MM.1S (cell line): ENCODE measurements at regions not wholly inside any gene's neighbourhood (a gene's known extent, or its start where the extent isn't known, plus 50 kb on each side); places are given as distances from the start of the nearest gene placed in this dataset.

Source experiments
- DNase-seq: peaks from one replicate; pipeline ENCODE4 v3.0.0-alpha.2; 2015
- H2AFZ ChIP-seq: fragments of 300-600 bp; sonication (generic); 2 replicates; pipeline ENCODE4 v1.6.0; 2016; ENCODE audit warnings: antibody characterized with exemption, low read length
- H3F3A ChIP-seq: fragments of 300-600 bp; sonication (generic); 2 replicates; pipeline ENCODE4 v1.6.1; 2016; ENCODE audit warnings: mild to moderate bottlenecking, antibody characterized with exemption, low read length, moderate library complexity, mixed read lengths; ENCODE audit not compliant: insufficient read depth
- H3K27ac ChIP-seq: fragments of 300-600 bp; sonication (generic); 2 replicates; pipeline ENCODE4 v1.5.1; 2016; ENCODE audit warnings: mild to moderate bottlenecking, low read length
- H3K27me3 ChIP-seq: fragments of 300-600 bp; sonication (generic); replicated peaks from 2 replicates; pipeline ENCODE4 v1.6.0; 2016; ENCODE audit warnings: low read length; ENCODE audit not compliant: insufficient read depth
- H3K36me3 ChIP-seq: fragments of 300-600 bp; sonication (generic); replicated peaks from 2 replicates; pipeline ENCODE4 v1.6.1; 2016; ENCODE audit warnings: mild to moderate bottlenecking, low read length, mixed read lengths; ENCODE audit not compliant: insufficient read depth
- H3K4me1 ChIP-seq: fragments of 300-600 bp; sonication (generic); 2 replicates; pipeline ENCODE4 v1.6.1; 2016; ENCODE audit warnings: low read length, mixed read lengths
- H3K4me2 ChIP-seq: fragments of 300-600 bp; sonication (generic); 2 replicates; pipeline ENCODE4 v1.6.0; 2016; ENCODE audit warnings: low read depth, low read length
- H3K4me3 ChIP-seq: fragments of 300-600 bp; sonication (generic); 2 replicates; pipeline ENCODE4 v1.5.1; 2016; ENCODE audit warnings: low read length, mixed read lengths
- H3K79me2 ChIP-seq: fragments of 300-600 bp; sonication (generic); 2 replicates; pipeline ENCODE4 v1.6.1; 2016; ENCODE audit warnings: mixed run types, low read length, mixed read lengths
- H3K9ac ChIP-seq: fragments of 300-600 bp; sonication (generic); 2 replicates; pipeline ENCODE4 v1.6.1; 2016; ENCODE audit warnings: low read length, mixed read lengths
- H3K9me2 ChIP-seq: fragments of 300-600 bp; sonication (generic); replicated peaks from 2 replicates; pipeline ENCODE4 v1.6.1; 2016; ENCODE audit warnings: mild to moderate bottlenecking, low read length, mixed read lengths; ENCODE audit not compliant: insufficient read depth
- H3K9me3 ChIP-seq: fragments of 300-600 bp; sonication (generic); replicated peaks from 2 replicates; pipeline ENCODE4 v1.6.1; 2016; ENCODE audit warnings: mild to moderate bottlenecking, low read length, mixed read lengths; ENCODE audit not compliant: insufficient read depth
- H4K20me1 ChIP-seq: fragments of 300-600 bp; sonication (generic); 2 replicates; pipeline ENCODE4 v1.6.1; 2016; ENCODE audit warnings: mild to moderate bottlenecking, low read length, moderate library complexity, mixed read lengths; ENCODE audit not compliant: insufficient read depth
- CTCF ChIP-seq: fragments of 300-600 bp; sonication (generic); IDR thresholded peaks from 2 replicates; pipeline ENCODE4 v1.5.1; 2016; ENCODE audit warnings: antibody characterized with exemption, low read length, mixed read lengths
- EZH2 ChIP-seq: fragments of 300-600 bp; sonication (generic); optimal IDR thresholded peaks from 2 replicates; pipeline ENCODE3; 2017; ENCODE audit warnings: low read depth, mild to moderate bottlenecking, antibody characterized with exemption, low read length, mixed read lengths
- EZH2phosphoT487 ChIP-seq: fragments of 300-600 bp; sonication (generic); IDR thresholded peaks from 2 replicates; pipeline ENCODE4 v1.6.1; 2018; ENCODE audit warnings: antibody characterized with exemption, low read length

DNA sequence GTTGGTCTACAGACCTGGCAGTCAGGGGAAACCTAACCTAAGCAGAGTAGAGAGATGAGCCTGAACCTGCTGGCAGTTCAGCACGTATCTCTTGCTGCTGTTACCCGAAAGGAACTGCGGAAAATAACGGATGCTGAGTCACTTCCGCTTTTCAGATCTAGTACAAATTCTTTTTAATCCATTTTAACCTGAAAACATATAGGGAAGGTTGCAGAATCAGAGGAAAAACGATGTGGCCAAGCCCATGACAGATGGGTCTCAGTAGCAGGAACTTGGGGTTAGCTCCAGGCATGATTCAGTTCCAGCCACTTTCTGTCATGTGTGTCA, 120.7 kb upstream of the ADRA1D start:
- Histone ChIP-seq H3K27me3 (no peaks in the 10 kb centered on the region), H3K27ac (no peak overlapping the region), H3K4me1 (no peaks in the 10 kb centered on the region), H3K36me3 (no peaks in the 10 kb centered on the region), H3K9me3 (no peaks in the 10 kb centered on the region), H3K4me2 (no peak overlapping the region), H4K20me1 (no peaks in the 10 kb centered on the region), H3K9me2 (no peaks in the 10 kb centered on the region), H2AFZ (no peak overlapping the region), H3K79me2 (no peaks in the 10 kb centered on the region), H3F3A (no peaks in the 10 kb centered on the region), H3K9ac (no peak overlapping the region), H3K4me3 (no peak overlapping the region)
- DNase-seq, result no peak
- TF ChIP-seq CTCF (no peak), EZH2 (no peak), EZH2phosphoT487 (no peak)

- H4K20me1 ChIP-seq, result no peaks in the 10 kb centered on the region
- H3K27ac ChIP-seq, result no peak overlapping the region
- H3F3A ChIP-seq, result no peaks in the 10 kb centered on the region
- no peak for TF ChIP-seq EZH2
- TF ChIP-seq EZH2phosphoT487, result no peak
- TF ChIP-seq CTCF, result no peak
- no peak overlapping the region for H3K4me3 ChIP-seq
- H3K9me2 ChIP-seq, result no peaks in the 10 kb centered on the region
- H3K4me2 ChIP-seq, result no peak overlapping the region
- no peaks in the 10 kb centered on the region for H3K9me3 ChIP-seq
- H3K36me3 ChIP-seq, result no peaks in the 10 kb centered on the region
- H3K79me2 ChIP-seq, result no peaks in the 10 kb centered on the region
- no peak overlapping the region for H2AFZ ChIP-seq
- H3K4me1 ChIP-seq, result no peaks in the 10 kb centered on the region
- no peak for DNase-seq
- H3K27me3 ChIP-seq, result no peaks in the 10 kb centered on the region
- no peak overlapping the region for H3K9ac ChIP-seq
These were observed 120.2 kb upstream of the ADRA1D start for GRCh38 chr20:4369119-4369797.

GRCh38 chr20:4366076-4366475, 117.0 kb upstream of the ADRA1D start:
- DNase-seq, result no peak
- H3K9me2 ChIP-seq, result no peaks in the 10 kb centered on the region
- H3K4me2 ChIP-seq, result no peak overlapping the region
- H3K27ac ChIP-seq, result no peak overlapping the region
- no peaks in the 10 kb centered on the region for H3F3A ChIP-seq
- H3K36me3 ChIP-seq, result no peaks in the 10 kb centered on the region
- H3K27me3 ChIP-seq, result no peaks in the 10 kb centered on the region
- no peak for TF ChIP-seq EZH2phosphoT487
- no peak for TF ChIP-seq CTCF
- TF ChIP-seq EZH2, result no peak
- no peak overlapping the region for H3K4me3 ChIP-seq
- H2AFZ ChIP-seq, result no peak overlapping the region
- H4K20me1 ChIP-seq, result no peaks in the 10 kb centered on the region
- no peaks in the 10 kb centered on the region for H3K79me2 ChIP-seq
- H3K9me3 ChIP-seq, result no peaks in the 10 kb centered on the region
- no peak overlapping the region for H3K9ac ChIP-seq
- H3K4me1 ChIP-seq, result no peaks in the 10 kb centered on the region
